HG03521 (cell line): ENCODE measurements at regions not wholly inside any gene's neighbourhood (a gene's known extent, or its start where the extent isn't known, plus 50 kb on each side); places are given as distances from the start of the nearest gene placed in this dataset.

Experiments used
- ATAC-seq: cut with Tn5 transposase; IDR thresholded peaks from one replicate; pipeline ENCODE4 v1.9.1; 2021; ENCODE audit warnings: mild to moderate bottlenecking, moderate library complexity; ENCODE audit not compliant: unreplicated experiment

GRCh38 chr4:96301715-96302114 lies 461.8 kb downstream of the PDHA2 start:
- no peak for ATAC-seq

- no peak for ATAC-seq
Observed at GRCh38 chr4:96305030-96305429, 465.1 kb downstream of the PDHA2 start.

GRCh38 chr4:96312046-96312685 lies 472.3 kb downstream of the PDHA2 start:
- no peak for ATAC-seq

GRCh38 chr4:96315815-96316214 lies 475.9 kb downstream of the PDHA2 start:
- ATAC-seq, result no peak

GRCh38 chr4:96316776-96317175 lies 476.9 kb downstream of the PDHA2 start:
- ATAC-seq, result no peak

- ATAC-seq, result no peak
Observed at GRCh38 chr4:96317891-96318290, 478.0 kb downstream of the PDHA2 start.

GRCh38 chr4:96326846-96327245 lies 487.0 kb downstream of the PDHA2 start:
- no peak for ATAC-seq

- ATAC-seq, result no peak
Observed at GRCh38 chr4:96342196-96342595, 502.3 kb downstream of the PDHA2 start.

GRCh38 chr4:96342790-96343455 lies 503.0 kb downstream of the PDHA2 start:
- no peak for ATAC-seq

- ATAC-seq, result no peak
Observed at GRCh38 chr4:96343836-96344235, 503.9 kb downstream of the PDHA2 start.

GRCh38 chr4:96347582-96347981 lies 507.7 kb downstream of the PDHA2 start:
- ATAC-seq, result no peak

GRCh38 chr4:96352051-96352517 lies 512.2 kb downstream of the PDHA2 start:
- ATAC-seq, result no peak

GRCh38 chr4:96354036-96354712 lies 514.3 kb downstream of the PDHA2 start:
- no peak for ATAC-seq

GRCh38 chr4:96355414-96355813 lies 515.5 kb downstream of the PDHA2 start:
- no peak for ATAC-seq

GRCh38 chr4:96356591-96357370 lies 516.9 kb downstream of the PDHA2 start:
- no peak for ATAC-seq

GRCh38 chr4:96366632-96367031 lies 526.7 kb downstream of the PDHA2 start:
- no peak for ATAC-seq

GRCh38 chr4:96375367-96375766 lies 535.5 kb downstream of the PDHA2 start:
- ATAC-seq, result no peak

- ATAC-seq, result no peak
Observed at GRCh38 chr4:96379524-96379923, 539.6 kb downstream of the PDHA2 start.

GRCh38 chr4:96380106-96380505 lies 540.2 kb downstream of the PDHA2 start:
- ATAC-seq, result no peak

GRCh38 chr4:96383349-96383748 lies 543.5 kb downstream of the PDHA2 start:
- ATAC-seq, result no peak

- ATAC-seq, result no peak
Observed at GRCh38 chr4:96389770-96390169, 549.9 kb downstream of the PDHA2 start.
